OCI-M2 (cell line): ENCODE measurements at regions not wholly inside any gene's neighbourhood (a gene's known extent, or its start where the extent isn't known, plus 50 kb on each side); places are given as distances from the start of the nearest gene placed in this dataset.

Experiments
- DNase-seq: peaks from one replicate; lab custom pipeline; 2025; ENCODE audit not compliant: unreplicated experiment; lab: John Stamatoyannopoulos, UW

GRCh38 chr5:116389601-116390000, 185.0 kb downstream of the SEMA6A start:
- DNase-seq = no peak

- DNase-seq = no peak
These were observed 185.9 kb downstream of the SEMA6A start for GRCh38 chr5:116388564-116389258.

- no peak for DNase-seq
These were observed 186.9 kb downstream of the SEMA6A start for GRCh38 chr5:116387738-116388137.

- no peak for DNase-seq
These were observed 188.0 kb downstream of the SEMA6A start for GRCh38 chr5:116386633-116387032.

- no peak for DNase-seq
These were observed 191.8 kb downstream of the SEMA6A start for GRCh38 chr5:116382874-116383266.

- DNase-seq = no peak
These were observed 192.4 kb downstream of the SEMA6A start for GRCh38 chr5:116382032-116382873.

GRCh38 chr5:116381201-116381600, 193.4 kb downstream of the SEMA6A start:
- no peak for DNase-seq

GRCh38 chr5:116380621-116381020, 194.0 kb downstream of the SEMA6A start:
- DNase-seq = no peak

- DNase-seq = no peak
These were observed 195.3 kb downstream of the SEMA6A start for GRCh38 chr5:116379306-116379705.

GRCh38 chr5:116378777-116379121, 195.9 kb downstream of the SEMA6A start:
- no peak for DNase-seq

GRCh38 chr5:116378007-116378776, 196.4 kb downstream of the SEMA6A start:
- DNase-seq = no peak

GRCh38 chr5:116377276-116378006, 197.2 kb downstream of the SEMA6A start:
- DNase-seq = no peak

- no peak for DNase-seq
These were observed 198.7 kb downstream of the SEMA6A start for GRCh38 chr5:116375926-116376325.

GRCh38 chr5:116374434-116374852, 200.2 kb downstream of the SEMA6A start:
- DNase-seq = no peak

- DNase-seq = no peak
These were observed 201.6 kb downstream of the SEMA6A start for GRCh38 chr5:116372931-116373597.

GRCh38 chr5:116371935-116372334, 202.7 kb downstream of the SEMA6A start:
- peak; percentile 48 for DNase-seq

- DNase-seq = peak; percentile 16
These were observed 203.2 kb downstream of the SEMA6A start for GRCh38 chr5:116371431-116371830.

GRCh38 chr5:116370886-116371285, 203.7 kb downstream of the SEMA6A start:
- no peak for DNase-seq

GRCh38 chr5:116370149-116370548, 204.5 kb downstream of the SEMA6A start:
- no peak for DNase-seq

- DNase-seq = peak; percentile 5
These were observed 209.6 kb downstream of the SEMA6A start for GRCh38 chr5:116365006-116365496.
